Tibial nerve (tissue), 4 donors: ENCODE measurements at regions not wholly inside any gene's neighbourhood (a gene's known extent, or its start where the extent isn't known, plus 50 kb on each side); places are given as distances from the start of the nearest gene placed in this dataset.
"Not testable (repeated sequence)": the region's sequence is repeated elsewhere in the genome, so short reads cannot be mapped to it uniquely, and the experiment has no call there.

Source experiments
- DNase-seq, 2 donors: peaks; one replicate each; pipeline ENCODE4 v3.0.0-alpha.2; 2019; ENCODE audit warnings: low spot score in 2 of 2
- H3K27ac ChIP-seq, 4 donors: fragments of 200-600 bp; sonication (generic) in 3 of 4; one replicate each; pipeline ENCODE4 v1.5.1; 2017 to 2019; ENCODE audit warnings: mild to moderate bottlenecking in 1 of 4
- H3K27me3 ChIP-seq, 2 donors: fragments of 200-600 bp; sonication (generic) in 1 of 2; one replicate each; pipeline versions ENCODE4 v1.5.1 to v1.6.0; 2017 to 2019
- H3K36me3 ChIP-seq, 3 donors: fragments of 200-600 bp; sonication (generic); one replicate each; pipeline ENCODE4 v1.5.1; 2018 to 2019
- H3K4me1 ChIP-seq, 4 donors: fragments of 200-600 bp; sonication (generic) in 3 of 4; one replicate each; pipeline ENCODE4 v1.5.1; 2017 to 2019
- H3K4me3 ChIP-seq, 4 donors: fragments of 200-600 bp; sonication (generic) in 3 of 4; one replicate each; pipeline ENCODE4 v1.5.1; 2017 to 2019; ENCODE audit warnings: mild to moderate bottlenecking in 1 of 4, moderate library complexity in 1 of 4
- H3K9me3 ChIP-seq, 4 donors: fragments of 200-600 bp; sonication (generic) in 3 of 4; one replicate each; pipeline ENCODE4 v1.5.1; 2017 to 2019
- CTCF ChIP-seq, 5 experiments: fragments of 200-600 bp in 3 of 5; fragments of 450-650 bp in 2 of 5; sonication (generic) in 3 of 5; IDR thresholded peaks; one replicate each; pipeline ENCODE4 v1.5.1; 2016 to 2019; ENCODE audit warnings: antibody characterized with exemption in 5 of 5, mild to moderate bottlenecking in 3 of 5, moderate library complexity in 2 of 5
- EP300 ChIP-seq, 2 donors: sonication (generic); formaldehyde crosslinking; IDR thresholded peaks; one replicate each; pipeline ENCODE4 v1.6.1; 2017; ENCODE audit warnings: antibody characterized with exemption in 2 of 2, mild to moderate bottlenecking in 1 of 2
- POLR2A ChIP-seq, 2 donors: fragments of 450-650 bp; IDR thresholded peaks; one replicate each; pipeline ENCODE4 v1.6.1; 2017; ENCODE audit warnings: antibody characterized with exemption in 2 of 2, mild to moderate bottlenecking in 2 of 2, moderate library complexity in 2 of 2
- WGBS, 2 donors: methylation state at CpG; one replicate each; pipeline ENCODE4 v1.1.5; 2018; 5-methylcytosine and 5-hydroxymethylcytosine counted together

GRCh38 chr2:59826177-59826576 lies 727.3 kb downstream of the BCL11A start:
- H3K4me1 ChIP-seq = no peaks in the 10 kb centered on the region
- no peak overlapping the region for H3K4me3 ChIP-seq
- no peaks in the 10 kb centered on the region for H3K27me3 ChIP-seq
- no peak for DNase-seq
- H3K27ac ChIP-seq = no peak overlapping the region
- WGBS, 2 donors = 87 to 89% methylated on average over 2 of the region's 2 CpGs
- no peaks in the 10 kb centered on the region for H3K9me3 ChIP-seq
- TF ChIP-seq CTCF (IDR thresholded peaks at IDR 0.05) (no peak), EP300 (IDR thresholded peaks at IDR 0.05) (no peak)
- no peaks in the 10 kb centered on the region for H3K36me3 ChIP-seq

- Histone ChIP-seq H3K4me1 (no peaks in the 10 kb centered on the region), H3K36me3 (no peaks in the 10 kb centered on the region), H3K27me3 (no peaks in the 10 kb centered on the region), H3K27ac (no peak overlapping the region), H3K9me3 (no peaks in the 10 kb centered on the region), H3K4me3 (no peak overlapping the region)
- 71 to 84% methylated on average over 4 of the region's 4 CpGs for WGBS, 2 donors
- TF ChIP-seq CTCF (IDR thresholded peaks at IDR 0.05) (no peak), POLR2A (IDR thresholded peaks at IDR 0.05) (no peak), EP300 (IDR thresholded peaks at IDR 0.05) (no peak)
- no peak for DNase-seq
These were observed 729.1 kb downstream of the BCL11A start for GRCh38 chr2:59824314-59824713.

GRCh38 chr2:59816075-59816474 lies 737.4 kb downstream of the BCL11A start:
- WGBS, 2 donors = 53 to 74% methylated on average over 1 of the region's 1 CpG
- Histone ChIP-seq H3K9me3 (no peaks in the 10 kb centered on the region), H3K4me3 (no peak overlapping the region), H3K27ac (no peak overlapping the region), H3K4me1 (no peaks in the 10 kb centered on the region), H3K36me3 (no peaks in the 10 kb centered on the region), H3K27me3 (no peaks in the 10 kb centered on the region)
- TF ChIP-seq EP300 (IDR thresholded peaks at IDR 0.05) = no peak
- TF ChIP-seq POLR2A (IDR thresholded peaks at IDR 0.05) = no peak
- TF ChIP-seq CTCF (IDR thresholded peaks at IDR 0.05) = no peak
- DNase-seq = no peak

GRCh38 chr2:59810283-59810682 lies 743.2 kb downstream of the BCL11A start:
- not testable (repeated sequence) for H3K4me3 ChIP-seq, DNase-seq, H3K27ac ChIP-seq, H3K36me3 ChIP-seq, H3K9me3 ChIP-seq, H3K27me3 ChIP-seq, H3K4me1 ChIP-seq
- 82 to 96% methylated on average over 2 of the region's 2 CpGs for WGBS, 2 donors

GRCh38 chr2:59806486-59806885 lies 747.0 kb downstream of the BCL11A start:
- DNase-seq = no peak
- no peaks in the 10 kb centered on the region for H3K4me1 ChIP-seq
- TF ChIP-seq EP300 (IDR thresholded peaks at IDR 0.05) (no peak), CTCF (IDR thresholded peaks at IDR 0.05) (no peak), POLR2A (IDR thresholded peaks at IDR 0.05) (no peak)
- H3K27me3 ChIP-seq = no peaks in the 10 kb centered on the region
- no peak overlapping the region for H3K4me3 ChIP-seq
- H3K9me3 ChIP-seq = no peaks in the 10 kb centered on the region
- no peaks in the 10 kb centered on the region for H3K36me3 ChIP-seq
- no peak overlapping the region for H3K27ac ChIP-seq

GRCh38 chr2:59804732-59805131 lies 748.7 kb downstream of the BCL11A start:
- 30 to 33% methylated on average over 6 of the region's 6 CpGs for WGBS, 2 donors
- Histone ChIP-seq H3K36me3 (no peaks in the 10 kb centered on the region), H3K4me1 (no peaks in the 10 kb centered on the region), H3K4me3 (no peak overlapping the region), H3K27me3 (no peaks in the 10 kb centered on the region), H3K9me3 (peaks cover 0 to 2% (median 0%) of the 10 kb centered on the region in 4 donors), H3K27ac (no peak overlapping the region)
- TF ChIP-seq POLR2A (IDR thresholded peaks at IDR 0.05) = no peak
- no peak for TF ChIP-seq EP300 (IDR thresholded peaks at IDR 0.05)
- TF ChIP-seq CTCF (IDR thresholded peaks at IDR 0.05) = no peak
- DNase-seq = no peak
